Caki2 (cell line): ENCODE measurements at regions not wholly inside any gene's neighbourhood (a gene's known extent, or its start where the extent isn't known, plus 50 kb on each side); places are given as distances from the start of the nearest gene placed in this dataset.

Experiments
- DNase-seq: peaks from one replicate; pipeline ENCODE4 v3.0.0-alpha.2; 2015; ENCODE audit warnings: low read depth
- in situ Hi-C: cut with HindIII; loops from 2 replicates; pipeline ENCODE4 v1.10.0; 2016; ENCODE audit warnings: low sequenced_read_pairs, low pct_unique_long_range_greater_than_20kb, mixed read lengths

DNA sequence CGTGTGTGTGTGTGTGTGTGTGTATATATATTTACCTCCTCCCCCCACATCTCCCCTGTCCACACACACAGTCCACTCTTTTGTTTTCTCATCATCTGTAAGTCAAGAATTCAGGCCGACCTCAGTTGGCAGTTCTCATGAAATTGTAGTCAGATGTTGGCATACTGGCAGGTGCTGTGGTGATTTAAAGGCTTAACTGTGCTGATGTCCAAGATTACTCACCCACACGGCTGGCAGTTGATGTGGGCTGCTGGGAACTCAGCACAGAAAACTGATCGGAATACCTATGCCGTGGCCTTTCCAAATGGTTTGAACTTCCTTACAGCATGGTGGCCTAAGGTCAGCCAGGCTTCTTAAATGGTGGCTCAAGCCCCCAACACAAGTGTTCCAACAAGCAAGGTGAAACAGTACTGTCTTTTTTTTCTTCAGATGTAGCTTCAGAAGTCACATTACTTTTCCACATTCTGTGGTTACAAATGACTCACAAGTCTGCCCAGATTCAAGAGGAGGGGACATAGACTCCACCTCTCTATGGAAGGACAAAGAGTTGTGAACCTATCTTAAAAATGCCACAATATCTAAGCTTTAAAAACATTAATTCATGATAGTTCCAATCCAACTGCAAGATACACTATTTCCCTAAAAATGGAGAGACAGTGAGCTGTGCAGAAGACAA lies 198.5 kb upstream of the HS3ST4 start:
- peak; percentile 63 for DNase-seq
- in situ Hi-C loops, result no loop called here

- in situ Hi-C loops, result no loop called here
- no peak for DNase-seq
These were observed 203.3 kb upstream of the HS3ST4 start for GRCh38 chr16:25488435-25488834.

- in situ Hi-C loops, result no loop called here
- no peak for DNase-seq
These were observed 203.9 kb upstream of the HS3ST4 start for GRCh38 chr16:25487888-25488287.

GRCh38 chr16:25481636-25482035 lies 210.1 kb upstream of the HS3ST4 start:
- in situ Hi-C loops, result no loop called here
- peak; percentile 78 for DNase-seq

DNA sequence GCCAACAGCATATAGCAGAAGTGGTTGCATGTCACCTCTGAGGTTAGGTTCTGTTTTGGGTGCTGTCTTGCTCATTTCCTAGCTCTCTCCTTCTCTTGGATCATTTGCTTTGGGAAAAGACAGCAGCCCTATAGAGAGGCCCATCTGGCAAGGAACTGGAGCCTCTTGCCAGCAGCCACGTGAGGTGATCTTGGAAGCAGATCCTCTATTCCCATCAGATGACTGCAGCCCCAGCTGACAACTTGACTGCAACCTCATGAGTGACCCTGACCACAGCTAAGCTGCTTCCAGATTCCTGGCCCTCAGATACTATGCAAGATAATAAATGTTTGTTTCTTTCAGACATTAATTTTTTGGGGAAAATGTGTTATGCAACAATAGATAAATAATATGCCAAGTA lies 213.3 kb upstream of the HS3ST4 start:
- in situ Hi-C loops, result no loop called here
- DNase-seq, result no peak

GRCh38 chr16:25464058-25464457 lies 206.4 kb upstream of the ZKSCAN2 start:
- in situ Hi-C loops, result no loop called here
- no peak for DNase-seq

- in situ Hi-C loops, result no loop called here
- DNase-seq, result no peak
These were observed 192.2 kb upstream of the ZKSCAN2 start for GRCh38 chr16:25449802-25450201.

GRCh38 chr16:25443994-25444393 lies 186.3 kb upstream of the ZKSCAN2 start:
- in situ Hi-C loops, result no loop called here
- no peak for DNase-seq

GRCh38 chr16:25434064-25434463 lies 176.4 kb upstream of the ZKSCAN2 start:
- in situ Hi-C loops, result no loop called here

GRCh38 chr16:25433388-25433787 lies 175.7 kb upstream of the ZKSCAN2 start:
- in situ Hi-C loops, result no loop called here
- DNase-seq, result no peak

More at GRCh38 chr16:25434064-25434463, 176.4 kb upstream of the ZKSCAN2 start:
- no peak for DNase-seq

DNA sequence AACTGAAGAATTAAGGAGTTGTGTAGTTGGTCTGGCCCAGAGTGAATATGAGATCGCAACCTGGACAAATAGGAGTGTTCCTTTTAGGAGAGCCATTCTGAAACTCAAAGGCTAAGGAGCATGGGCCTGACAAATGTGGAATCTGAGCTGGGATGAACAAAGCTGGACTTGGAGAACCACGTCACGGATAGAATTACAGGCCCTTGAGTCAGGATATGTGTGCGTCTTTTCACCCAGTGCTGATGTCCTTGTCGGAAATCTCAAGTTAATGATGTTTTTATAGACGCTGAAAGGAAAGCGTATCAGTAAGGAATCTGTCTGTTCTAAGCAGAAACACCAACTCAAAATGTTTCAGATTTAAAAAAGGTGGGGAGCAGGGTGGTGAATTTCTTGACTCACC lies 173.8 kb upstream of the ZKSCAN2 start:
- DNase-seq, result no peak
- in situ Hi-C loops, result no loop called here

DNA sequence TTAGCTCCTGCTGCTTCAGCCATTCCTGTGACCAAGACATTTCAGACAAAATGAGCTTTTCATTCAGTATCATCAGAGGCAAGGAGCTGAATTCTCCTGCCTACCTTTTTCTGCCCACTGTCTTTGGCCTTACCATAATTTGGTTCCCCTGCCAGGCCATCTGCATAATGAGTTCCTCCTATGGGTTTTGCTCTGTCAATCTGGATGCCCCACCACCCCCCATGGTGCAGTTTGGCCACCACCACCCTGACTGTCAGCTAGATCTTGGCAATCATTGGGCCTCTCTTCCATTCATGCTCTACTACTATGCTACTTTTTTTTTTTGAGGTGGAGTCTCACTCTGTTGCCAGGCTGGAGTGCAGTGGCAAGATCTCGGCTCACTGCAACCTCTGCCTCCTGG lies 169.2 kb upstream of the ZKSCAN2 start:
- no peak for DNase-seq
- in situ Hi-C loops, result no loop called here

DNA sequence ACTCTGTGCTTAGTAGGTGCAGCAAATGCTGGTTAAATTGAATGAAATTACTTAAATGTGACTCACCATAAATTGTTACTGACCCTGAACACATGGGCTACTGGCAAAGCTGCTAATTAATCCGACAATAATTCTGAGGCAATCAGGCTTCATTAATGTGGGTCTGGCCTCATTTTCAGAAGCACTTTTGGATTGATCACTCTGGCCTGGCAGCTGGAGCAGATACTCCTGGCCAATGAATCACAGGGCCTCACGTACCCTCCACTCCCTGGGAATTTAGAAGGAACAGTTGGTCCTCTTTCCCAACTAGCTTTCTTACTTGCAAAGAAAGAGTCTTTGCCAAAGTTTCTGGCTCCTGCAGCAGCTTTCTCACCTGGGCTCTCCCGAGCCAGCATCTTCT lies 162.0 kb upstream of the ZKSCAN2 start:
- no peak for DNase-seq
- in situ Hi-C loops, result no loop called here

GRCh38 chr16:25419153-25419552 lies 161.5 kb upstream of the ZKSCAN2 start:
- no peak for DNase-seq
- in situ Hi-C loops, result no loop called here

DNA sequence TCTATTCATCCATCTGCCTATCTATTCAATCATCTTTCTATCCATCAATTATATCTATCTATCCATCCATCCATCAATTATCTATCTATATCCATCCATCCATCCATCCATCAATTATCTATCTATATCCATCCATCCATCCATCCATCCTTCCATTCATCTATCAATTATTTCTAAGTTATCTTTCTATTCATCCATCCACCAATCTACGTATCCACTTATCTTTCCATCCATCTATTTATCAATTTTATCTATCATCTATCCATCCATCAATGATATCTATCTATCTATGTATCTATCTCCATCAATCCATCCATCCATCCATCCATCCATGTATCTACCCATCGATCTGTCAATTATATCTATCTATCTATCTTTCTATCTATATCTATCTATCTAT lies 158.4 kb upstream of the ZKSCAN2 start:
- in situ Hi-C loops, result no loop called here
- no peak for DNase-seq

DNA sequence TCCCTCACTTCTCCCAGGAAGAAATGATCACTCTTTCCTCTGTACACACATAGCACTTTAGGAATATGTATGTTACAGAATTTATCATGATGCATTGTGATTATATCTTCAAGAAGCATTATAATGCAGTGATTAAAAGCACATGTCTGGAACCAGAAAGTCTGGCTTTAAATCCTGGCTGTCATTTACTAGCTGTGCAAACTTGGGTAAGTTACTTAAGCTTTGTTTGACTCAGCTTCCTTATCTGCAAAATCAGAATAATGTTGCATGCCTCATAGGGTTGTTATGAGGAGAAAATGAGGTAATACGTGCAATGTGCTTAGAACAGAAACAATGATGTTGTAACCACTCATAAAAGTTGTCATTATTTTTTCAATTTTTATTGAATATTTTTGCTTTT lies 156.3 kb upstream of the ZKSCAN2 start:
- in situ Hi-C loops, result no loop called here
- DNase-seq, result no peak

- in situ Hi-C loops, result no loop called here
- no peak for DNase-seq
These were observed 155.5 kb upstream of the ZKSCAN2 start for GRCh38 chr16:25413133-25413532.

- in situ Hi-C loops, result no loop called here
- no peak for DNase-seq
These were observed 153.9 kb upstream of the ZKSCAN2 start for GRCh38 chr16:25411396-25412081.

GRCh38 chr16:25403852-25404251 lies 146.2 kb upstream of the ZKSCAN2 start:
- in situ Hi-C loops, result no loop called here
- DNase-seq, result no peak

- DNase-seq, result no peak
- in situ Hi-C loops, result no loop called here
These were observed 137.9 kb upstream of the ZKSCAN2 start for GRCh38 chr16:25395528-25395927.
